SK-N-SH (cell line): ENCODE measurements at regions not wholly inside any gene's neighbourhood (a gene's known extent, or its start where the extent isn't known, plus 50 kb on each side); places are given as distances from the start of the nearest gene placed in this dataset.

Experiments
- CTCF ChIA-PET: fragments of 300-600, 350-600 bp; formaldehyde crosslinking; extraction: SDS; loops from one replicate; lab custom pipeline; 2021; lab: Yijun Ruan, JAX
- POLR2A ChIA-PET: fragments of 350-600 bp; sonication (Branson Sonifier 250); formaldehyde crosslinking; extraction: SDS; loops from one replicate; lab custom pipeline; 2020; ENCODE audit warnings: antibody characterized with exemption, inconsistent platforms; lab: Yijun Ruan, JAX
- DNase-seq: peaks from one replicate; pipeline ENCODE4 v3.0.0; 2012
- H2AFZ ChIP-seq: fragments of 200-600 bp; sonication (generic); 2 replicates; pipeline ENCODE4 v1.8.1; 2016; ENCODE audit warnings: antibody characterized with exemption, mild to moderate bottlenecking, low read depth
- H3F3A ChIP-seq: fragments of 200-600 bp; sonication (generic); replicated peaks from 2 replicates; pipeline ENCODE3; 2016; ENCODE audit warnings: antibody characterized with exemption, mild to moderate bottlenecking; ENCODE audit not compliant: insufficient read depth
- H3K27ac ChIP-seq, 2 experiments: fragments of 200-500 bp in 1 of 2; fragments of 200-600 bp in 1 of 2; sonication (Bioruptor generic) in 1 of 2; sonication (generic), shearing (Covaris generic) in 1 of 2; 2 replicates each; pipeline versions ENCODE4 v1.5.1 to v1.6.1; 2014 to 2016; ENCODE audit warnings: low read depth in 2 of 2, inconsistent platforms in 1 of 2, low read length in 1 of 2, mild to moderate bottlenecking in 1 of 2, mixed read lengths in 1 of 2
- H3K27me3 ChIP-seq: fragments of 200-600 bp; sonication (generic), shearing (Covaris generic); 2 replicates; pipeline ENCODE4 v1.6.1; 2016; ENCODE audit warnings: mixed run types; ENCODE audit not compliant: insufficient read depth
- H3K36me3 ChIP-seq, 2 experiments: fragments of 200-500 bp in 1 of 2; fragments of 200-600 bp in 1 of 2; sonication (Bioruptor generic) in 1 of 2; sonication (generic) in 1 of 2; replicated peaks in 1 of 2; 2 replicates each; pipeline versions ENCODE3 to v1.5.1; 2014 to 2016; ENCODE audit warnings: low read length in 1 of 2, mild to moderate bottlenecking in 1 of 2; ENCODE audit not compliant: insufficient read depth in 2 of 2, control insufficient read depth in 1 of 2
- H3K4me1 ChIP-seq, 2 experiments: fragments of 200-500 bp in 1 of 2; fragments of 200-600 bp in 1 of 2; sonication (Bioruptor generic) in 1 of 2; sonication (generic), shearing (Covaris generic) in 1 of 2; 2 replicates each; pipeline versions ENCODE4 v1.5.1 to v1.6.1; 2014 to 2016; ENCODE audit warnings: low read depth in 1 of 2, low read length in 1 of 2, mixed run types in 1 of 2; ENCODE audit not compliant: insufficient read depth in 2 of 2, control insufficient read depth in 1 of 2
- H3K4me2 ChIP-seq: fragments of 200-600 bp; sonication (generic), shearing (Covaris generic); 2 replicates; pipeline ENCODE4 v1.6.1; 2017; ENCODE audit warnings: mixed run types
- H3K4me3 ChIP-seq, 2 experiments: fragments of 200-500 bp in 1 of 2; fragments of 200-600 bp in 1 of 2; sonication (Bioruptor generic) in 1 of 2; sonication (generic), shearing (Covaris generic) in 1 of 2; 2 replicates each; pipeline versions ENCODE4 v1.5.1 to v1.8.1; 2014 to 2016; ENCODE audit warnings: low read depth in 2 of 2, inconsistent platforms in 1 of 2, low read length in 1 of 2, mild to moderate bottlenecking in 1 of 2, mixed read lengths in 1 of 2, moderate library complexity in 1 of 2
- H3K79me2 ChIP-seq: fragments of 200-600 bp; sonication (generic); 2 replicates; pipeline ENCODE4 v1.8.1; 2017; ENCODE audit warnings: mild to moderate bottlenecking; ENCODE audit not compliant: insufficient read depth
- H3K9ac ChIP-seq: fragments of 200-600 bp; sonication (generic); 2 replicates; pipeline ENCODE4 v1.6.1; 2017; ENCODE audit warnings: mixed run types
- H3K9me2 ChIP-seq: fragments of 200-600 bp; sonication (generic); 2 replicates; pipeline ENCODE4 v1.6.1; 2017; ENCODE audit warnings: mixed run types
- H3K9me3 ChIP-seq: fragments of 200-600 bp; sonication (generic); 2 replicates; pipeline ENCODE4 v1.6.1; 2017; ENCODE audit warnings: mixed run types, mild to moderate bottlenecking, moderate library complexity
- H4K20me1 ChIP-seq: fragments of 200-600 bp; sonication (generic); 2 replicates; pipeline ENCODE4 v1.6.1; 2017; ENCODE audit warnings: mild to moderate bottlenecking, mixed run types; ENCODE audit not compliant: insufficient read depth
- FOXM1 ChIP-seq: IDR thresholded peaks from 2 replicates; pipeline ENCODE4 v1.4.0; 2012; ENCODE audit warnings: low read depth, mild to moderate bottlenecking
- GABPA ChIP-seq: IDR thresholded peaks from 2 replicates; pipeline ENCODE4 v1.4.0; 2012; ENCODE audit warnings: low read depth, mild to moderate bottlenecking
- GATA2 ChIP-seq: sonication (generic); formaldehyde crosslinking; IDR thresholded peaks from 2 replicates; pipeline ENCODE4 v1.5.0; 2020; ENCODE audit warnings: mild to moderate bottlenecking, missing genetic modification reagents
- MEF2A ChIP-seq: IDR thresholded peaks from 2 replicates; pipeline ENCODE4 v1.4.0; 2012; ENCODE audit warnings: low read depth, borderline replicate concordance
- RAD21 ChIP-seq: IDR thresholded peaks from 2 replicates; pipeline ENCODE4 v1.6.1; 2012; ENCODE audit warnings: mild to moderate bottlenecking, low read length
- RCOR1 ChIP-seq: fragments of 150-350 bp; IDR thresholded peaks from 2 replicates; pipeline ENCODE4 v1.6.1; 2017; ENCODE audit warnings: antibody characterized with exemption, low read length
- REST ChIP-seq: IDR thresholded peaks from 2 replicates; pipeline ENCODE4 v1.6.1; 2012; ENCODE audit warnings: mild to moderate bottlenecking, low read depth, low read length, moderate library complexity
- RXRA ChIP-seq: IDR thresholded peaks from 2 replicates; pipeline ENCODE4 v1.4.0; 2012; ENCODE audit warnings: low read depth, mild to moderate bottlenecking, borderline replicate concordance
- SMC3 ChIP-seq: IDR thresholded peaks from 2 replicates; pipeline ENCODE4 v1.6.1; 2012; ENCODE audit warnings: low read depth, low read length, improper control_type of control experiment
- TEAD4 ChIP-seq: IDR thresholded peaks from 2 replicates; pipeline ENCODE4 v1.4.0; 2012; ENCODE audit warnings: mild to moderate bottlenecking, borderline replicate concordance; ENCODE audit not compliant: insufficient read depth
- USF1 ChIP-seq: IDR thresholded peaks from 2 replicates; pipeline ENCODE4 v1.4.0; 2012; ENCODE audit warnings: low read depth, borderline replicate concordance
- USF2 ChIP-seq: fragments of 150-350 bp; IDR thresholded peaks from 2 replicates; pipeline ENCODE4 v1.6.1; 2017; ENCODE audit warnings: antibody characterized with exemption, low read length, low read depth, borderline replicate concordance
- YY1 ChIP-seq: IDR thresholded peaks from 2 replicates; pipeline ENCODE4 v1.4.0; 2012; ENCODE audit warnings: low read depth, mild to moderate bottlenecking
- ZBTB33 ChIP-seq: IDR thresholded peaks from 2 replicates; pipeline ENCODE4 v1.4.0; 2012; ENCODE audit warnings: low read depth, borderline replicate concordance
- WGBS: methylation state at CpG from one replicate; pipeline ENCODE4 v1.1.6; 2017; ENCODE audit warnings: low lambda C conversion rate; 5-methylcytosine and 5-hydroxymethylcytosine counted together
- TF ChIP-seq, protein P1 (sequence below): fragments of 150-350 bp; IDR thresholded peaks from 2 replicates; pipeline ENCODE4 v1.6.1; 2016; ENCODE audit warnings: mild to moderate bottlenecking, low read depth, low read length

DNA sequence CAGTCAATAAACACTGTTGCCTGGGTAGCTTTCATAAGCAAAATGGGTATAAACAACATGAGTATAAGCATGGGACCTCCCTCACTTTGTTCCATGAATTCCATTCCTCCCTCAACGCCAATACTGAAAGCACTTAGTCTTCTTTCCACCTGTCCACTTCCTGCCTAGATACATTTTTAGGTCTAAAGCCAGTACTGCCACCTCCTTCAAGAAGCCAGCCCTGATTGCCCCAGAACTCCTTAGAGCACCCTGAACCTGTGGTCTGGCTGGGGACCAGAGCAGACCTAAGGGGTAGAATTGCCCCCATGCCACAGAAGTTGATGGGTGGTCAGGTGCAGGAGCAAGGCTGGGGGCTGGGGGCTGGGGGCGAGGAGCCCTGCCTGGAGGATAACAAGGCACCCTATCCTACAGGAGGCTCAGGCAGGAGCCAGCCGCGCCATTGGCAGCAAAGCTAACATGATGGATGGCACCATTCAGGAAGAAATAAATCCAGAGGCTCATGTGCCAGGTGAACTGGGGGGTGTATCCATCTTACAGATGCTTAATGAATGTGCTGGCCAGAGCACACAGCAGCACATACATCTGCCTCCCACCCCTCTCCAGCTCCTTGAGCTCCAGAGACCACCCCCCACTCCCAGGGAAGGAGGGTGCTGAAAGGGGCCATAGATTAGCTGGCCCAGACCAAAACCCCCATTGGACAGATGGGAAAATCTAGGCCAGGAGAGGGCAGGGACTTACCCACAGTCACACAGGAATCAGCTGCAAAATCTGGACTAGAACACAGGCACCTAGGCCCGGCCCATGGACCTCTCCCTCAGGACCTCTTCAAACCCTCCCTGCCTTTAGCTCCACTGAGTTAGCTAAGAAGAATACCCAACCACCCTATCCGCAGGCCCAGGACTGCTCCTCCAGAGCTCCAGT, 113.8 kb upstream of the LINGO1 start:
- Histone ChIP-seq H3K4me2 (no peak overlapping the region), H3K27me3 (peaks cover 4% of the 10 kb centered on the region; the same call in 1 of the 2 replicates), H3F3A (no peaks in the 10 kb centered on the region), H3K36me3 (no peaks in the 10 kb centered on the region), H3K27ac (peak overlapping the region in 1 of 2 experiments; percentile 62; a peak in 2 of 4 replicates), H2AFZ (no peak overlapping the region), H4K20me1 (no peaks in the 10 kb centered on the region), H3K9ac (no peak overlapping the region), H3K79me2 (no peaks in the 10 kb centered on the region), H3K4me1 (peaks cover 0 to 19% of the 10 kb centered on the region in 2 experiments; a peak in 2 of 4 replicates), H3K9me2 (no peaks in the 10 kb centered on the region), H3K4me3 (no peak overlapping the region), H3K9me3 (no peaks in the 10 kb centered on the region)
- no peak for DNase-seq
- CTCF ChIA-PET, result interaction anchor here (0.9 to 2.6 kb wide), 4 partner anchors 16 to 113 kb away, joined by 3 to 14 read pairs (median 8); no protein-coding TSS in a partner anchor
- WGBS, result 47% methylated on average over 5 of the region's 6 CpGs
- TF ChIP-seq RCOR1, result no peak
- no peak for TF ChIP-seq USF2
- TF ChIP-seq ZBTB33, result no peak
- no peak for TF ChIP-seq YY1
- TF ChIP-seq SMC3, result no peak
- TF ChIP-seq, all 33 proteins: peak for 0
- POLR2A ChIA-PET, result no interaction called here

DNA sequence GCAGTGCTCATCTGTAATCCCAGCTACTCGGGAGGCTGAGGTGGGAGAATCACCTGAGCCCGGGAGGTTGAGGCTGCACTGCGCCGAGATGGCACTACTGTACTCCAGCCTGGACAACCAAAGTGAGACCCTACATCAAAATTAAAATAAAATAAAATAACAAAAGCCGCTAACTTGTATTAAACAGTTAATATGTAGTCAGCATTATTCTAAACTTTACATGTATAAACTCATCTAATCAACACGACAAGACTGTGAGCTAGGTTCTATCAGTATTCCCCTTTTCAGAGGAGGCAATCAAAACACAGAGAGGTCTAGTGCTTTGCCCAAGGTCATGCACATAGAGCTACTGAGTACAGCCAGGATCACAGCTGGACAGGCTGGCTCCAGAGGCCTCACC, 111.7 kb upstream of the LINGO1 start:
- no peaks in the 10 kb centered on the region for H3K9me3 ChIP-seq
- no peaks in the 10 kb centered on the region for H4K20me1 ChIP-seq
- H3K27ac ChIP-seq, result no peak overlapping the region
- H3K79me2 ChIP-seq, result no peaks in the 10 kb centered on the region
- H3K4me2 ChIP-seq, result no peak overlapping the region
- H3K27me3 ChIP-seq, result peaks cover 13% of the 10 kb centered on the region
- CTCF ChIA-PET, result interaction anchor here (1.5 to 2.3 kb wide), 2 partner anchors 13 to 77 kb away, joined by 3 to 8 read pairs; no protein-coding TSS in a partner anchor
- no peaks in the 10 kb centered on the region for H3K36me3 ChIP-seq
- H3K9me2 ChIP-seq, result no peaks in the 10 kb centered on the region
- H2AFZ ChIP-seq, result no peak overlapping the region
- DNase-seq, result no peak
- POLR2A ChIA-PET, result no interaction called here
- no peaks in the 10 kb centered on the region for H3F3A ChIP-seq
- no peak overlapping the region for H3K9ac ChIP-seq
- no peak overlapping the region for H3K4me3 ChIP-seq
- peaks cover 0 to 19% of the 10 kb centered on the region in 2 experiments; a peak in 2 of 4 replicates for H3K4me1 ChIP-seq
- TF ChIP-seq RXRA, result no peak
- TF ChIP-seq TEAD4, result no peak
- no peak for TF ChIP-seq USF1
- no peak for TF ChIP-seq SMC3
- no peak for TF ChIP-seq FOXM1
- TF ChIP-seq REST, result no peak
- TF ChIP-seq, protein P1, sequence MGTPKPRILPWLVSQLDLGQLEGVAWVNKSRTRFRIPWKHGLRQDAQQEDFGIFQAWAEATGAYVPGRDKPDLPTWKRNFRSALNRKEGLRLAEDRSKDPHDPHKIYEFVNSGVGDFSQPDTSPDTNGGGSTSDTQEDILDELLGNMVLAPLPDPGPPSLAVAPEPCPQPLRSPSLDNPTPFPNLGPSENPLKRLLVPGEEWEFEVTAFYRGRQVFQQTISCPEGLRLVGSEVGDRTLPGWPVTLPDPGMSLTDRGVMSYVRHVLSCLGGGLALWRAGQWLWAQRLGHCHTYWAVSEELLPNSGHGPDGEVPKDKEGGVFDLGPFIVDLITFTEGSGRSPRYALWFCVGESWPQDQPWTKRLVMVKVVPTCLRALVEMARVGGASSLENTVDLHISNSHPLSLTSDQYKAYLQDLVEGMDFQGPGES, result no peak
- no peak for TF ChIP-seq RAD21
- TF ChIP-seq RCOR1, result no peak
- TF ChIP-seq GABPA, result no peak
- no peak for TF ChIP-seq GATA2 (CRISPR knock-in tag)
- no peak for TF ChIP-seq MEF2A
- WGBS, result 55% methylated on average over 6 of the region's 6 CpGs
